Lung (tissue), 11 donors: ENCODE measurements at regions not wholly inside any gene's neighbourhood (a gene's known extent, or its start where the extent isn't known, plus 50 kb on each side); places are given as distances from the start of the nearest gene placed in this dataset.

Source experiments
- ATAC-seq: fragments of 200-7000 bp; cut with Tn5 transposase; one replicate; pipeline ENCODE4 v1.9.1; 2020; ENCODE audit warnings: moderate number of reproducible peaks; ENCODE audit not compliant: insufficient read depth, low FRiP score
- DNase-seq, 3 donors: peaks; one replicate each; pipeline ENCODE4 v3.0.0-alpha.2; 2013 to 2017
- H3K27ac ChIP-seq, 2 donors: one replicate each; pipeline ENCODE4 v1.5.1; 2013; ENCODE audit warnings: mild to moderate bottlenecking in 2 of 2, moderate library complexity in 2 of 2, control low read depth in 1 of 2, inconsistent platforms in 1 of 2, low read depth in 1 of 2, low read length in 1 of 2
- H3K27me3 ChIP-seq, 3 donors: one replicate each; pipeline ENCODE4 v1.5.1; 2013; ENCODE audit warnings: low read length in 2 of 3; ENCODE audit not compliant: control insufficient read depth in 3 of 3, insufficient read depth in 3 of 3
- H3K36me3 ChIP-seq, 4 donors: one replicate each; pipeline ENCODE4 v1.5.1; 2013; ENCODE audit warnings: low read length in 4 of 4, mild to moderate bottlenecking in 1 of 4, moderate library complexity in 1 of 4; ENCODE audit not compliant: control insufficient read depth in 4 of 4, insufficient read depth in 4 of 4
- H3K4me1 ChIP-seq, 5 donors: one replicate each; pipeline ENCODE4 v1.5.1; 2013; ENCODE audit warnings: low read length in 5 of 5, mild to moderate bottlenecking in 2 of 5, moderate library complexity in 1 of 5; ENCODE audit not compliant: control insufficient read depth in 5 of 5, insufficient read depth in 5 of 5
- H3K4me3 ChIP-seq: one replicate; pipeline ENCODE4 v1.5.1; 2013; ENCODE audit warnings: mild to moderate bottlenecking, control low read depth, moderate library complexity
- H3K9ac ChIP-seq, 2 donors: one replicate each; pipeline ENCODE4 v1.5.1; 2013; ENCODE audit warnings: low read length in 2 of 2, control low read depth in 1 of 2; ENCODE audit not compliant: insufficient read depth in 1 of 2
- H3K9me3 ChIP-seq, 4 donors: one replicate each; pipeline ENCODE4 v1.5.1; 2013; ENCODE audit warnings: low read length in 3 of 4, mild to moderate bottlenecking in 1 of 4, moderate library complexity in 1 of 4; ENCODE audit not compliant: control insufficient read depth in 4 of 4, insufficient read depth in 3 of 4
- CTCF ChIP-seq: IDR thresholded peaks from 2 replicates; pipeline ENCODE4 v1.5.1; 2012; ENCODE audit warnings: mild to moderate bottlenecking; ENCODE audit errors: control extremely low read depth, extremely low read depth
- WGBS, 2 donors: extraction: QIAGEN DNeasy Blood & Tissue Kit; methylation state at CpG; one replicate each; pipeline ENCODE4 v1.1.7; 2013; 5-methylcytosine and 5-hydroxymethylcytosine counted together
- donor health status: control.
- donor health status: control.
- donor health status: Bipolar disorder and iron deficiency.
- donor health status: healthy.
- donor health status: DM: yes; HTN: yes; CAD: no.

GRCh38 chr15:100809587-100809986 lies 70.0 kb upstream of the ALDH1A3 start:
- WGBS, 2 donors: 95 to 97% methylated on average over 3 of the region's 3 CpGs
- ATAC-seq (no peak), DNase-seq (no peak)
- Histone ChIP-seq H3K36me3 (no peaks in the 10 kb centered on the region), H3K27ac (no peak overlapping the region), H3K9me3 (peaks cover 0 to 13% (median 5%) of the 10 kb centered on the region in 4 donors), H3K4me1 (no peaks in the 10 kb centered on the region), H3K9ac (no peak overlapping the region), H3K27me3 (no peaks in the 10 kb centered on the region), H3K4me3 (no peak overlapping the region)
- TF ChIP-seq CTCF: no peak

GRCh38 chr15:100810229-100810628 lies 69.4 kb upstream of the ALDH1A3 start:
- Histone ChIP-seq H3K27me3 (no peaks in the 10 kb centered on the region), H3K4me1 (no peaks in the 10 kb centered on the region), H3K9ac (no peak overlapping the region), H3K27ac (no peak overlapping the region), H3K9me3 (peaks cover 0 to 16% (median 5%) of the 10 kb centered on the region in 4 donors), H3K36me3 (no peaks in the 10 kb centered on the region), H3K4me3 (no peak overlapping the region)
- ATAC-seq (no peak), DNase-seq (no peak)
- 93 to 94% methylated on average over 2 of the region's 2 CpGs for WGBS, 2 donors
- TF ChIP-seq CTCF: no peak

DNA sequence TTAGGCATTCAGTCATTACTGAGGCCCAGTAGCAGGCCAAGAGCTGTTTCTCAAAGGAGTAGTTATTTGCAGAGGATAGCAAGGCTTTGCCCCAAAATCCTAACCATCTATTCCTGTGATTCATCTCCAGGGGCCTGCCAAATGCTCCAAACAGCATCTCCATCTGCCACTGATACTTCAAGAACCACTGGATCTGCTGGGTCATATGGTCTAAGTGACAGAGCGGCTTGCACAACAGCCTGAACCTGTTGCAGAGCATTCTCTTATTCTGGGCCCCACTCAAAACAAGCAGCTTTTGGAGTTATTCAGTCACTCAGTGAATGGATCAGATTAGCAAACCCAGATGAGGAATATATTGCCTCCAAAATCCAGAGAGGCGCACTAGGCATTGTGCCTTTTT lies 68.8 kb upstream of the ALDH1A3 start:
- Histone ChIP-seq H3K9me3 (peaks cover 0 to 16% (median 6%) of the 10 kb centered on the region in 4 donors), H3K36me3 (no peaks in the 10 kb centered on the region), H3K27me3 (no peaks in the 10 kb centered on the region), H3K9ac (no peak overlapping the region), H3K27ac (no peak overlapping the region), H3K4me1 (no peaks in the 10 kb centered on the region), H3K4me3 (no peak overlapping the region)
- 96 to 98% methylated on average over 2 of the region's 2 CpGs for WGBS, 2 donors
- ATAC-seq (no peak), DNase-seq (no peak)
- TF ChIP-seq CTCF: no peak

DNA sequence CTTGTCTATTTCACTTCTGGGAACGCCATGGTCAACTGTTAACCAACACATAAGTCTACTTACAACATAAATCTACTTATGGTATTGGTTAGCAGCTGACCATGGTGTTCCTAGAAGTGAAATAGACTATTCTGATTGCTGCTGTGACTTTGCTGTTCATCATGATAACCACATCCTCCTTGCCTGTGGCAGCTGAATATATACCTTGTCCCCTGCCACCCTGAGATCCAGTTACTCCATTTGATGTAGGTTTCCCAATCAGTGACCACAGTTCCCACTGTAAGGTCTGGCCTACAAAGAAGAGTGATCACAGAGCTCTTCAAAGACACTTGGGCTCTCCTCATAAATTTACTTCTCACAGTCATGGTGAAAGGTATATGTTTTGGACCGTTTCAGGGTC lies 66.8 kb upstream of the ALDH1A3 start:
- no peak for DNase-seq
- no peak overlapping the region for H3K9ac ChIP-seq
- no peak overlapping the region for H3K4me3 ChIP-seq
- 85 to 87% methylated on average over 2 of the region's 2 CpGs for WGBS, 2 donors
- no peaks in the 10 kb centered on the region for H3K4me1 ChIP-seq
- ATAC-seq: no peak
- TF ChIP-seq CTCF: no peak
- no peaks in the 10 kb centered on the region for H3K36me3 ChIP-seq
- H3K27ac ChIP-seq: no peak overlapping the region
- H3K9me3 ChIP-seq: peaks cover 0 to 8% (median 5%) of the 10 kb centered on the region in 4 donors
- no peaks in the 10 kb centered on the region for H3K27me3 ChIP-seq
